Thyroid gland (tissue), 4 donors: ENCODE measurements at regions not wholly inside any gene's neighbourhood (a gene's known extent, or its start where the extent isn't known, plus 50 kb on each side); places are given as distances from the start of the nearest gene placed in this dataset.

Experiments used
- POLR2A ChIP-seq, 2 donors: fragments of 450-650 bp; IDR thresholded peaks; one replicate each; pipeline ENCODE4 v1.6.1; 2017; ENCODE audit warnings: antibody characterized with exemption in 2 of 2, mild to moderate bottlenecking in 2 of 2, moderate library complexity in 1 of 2
- TF ChIP-seq, protein P1 (sequence below), 6 experiments: fragments of 200-600 bp in 3 of 6; fragments of 450-650 bp in 3 of 6; sonication (generic) in 3 of 6; IDR thresholded peaks; one replicate each; pipeline ENCODE4 v1.5.1; 2016 to 2019; ENCODE audit warnings: antibody characterized with exemption in 6 of 6, mild to moderate bottlenecking in 2 of 6, inconsistent platforms in 1 of 6, moderate library complexity in 1 of 6

- TF ChIP-seq, protein P1, sequence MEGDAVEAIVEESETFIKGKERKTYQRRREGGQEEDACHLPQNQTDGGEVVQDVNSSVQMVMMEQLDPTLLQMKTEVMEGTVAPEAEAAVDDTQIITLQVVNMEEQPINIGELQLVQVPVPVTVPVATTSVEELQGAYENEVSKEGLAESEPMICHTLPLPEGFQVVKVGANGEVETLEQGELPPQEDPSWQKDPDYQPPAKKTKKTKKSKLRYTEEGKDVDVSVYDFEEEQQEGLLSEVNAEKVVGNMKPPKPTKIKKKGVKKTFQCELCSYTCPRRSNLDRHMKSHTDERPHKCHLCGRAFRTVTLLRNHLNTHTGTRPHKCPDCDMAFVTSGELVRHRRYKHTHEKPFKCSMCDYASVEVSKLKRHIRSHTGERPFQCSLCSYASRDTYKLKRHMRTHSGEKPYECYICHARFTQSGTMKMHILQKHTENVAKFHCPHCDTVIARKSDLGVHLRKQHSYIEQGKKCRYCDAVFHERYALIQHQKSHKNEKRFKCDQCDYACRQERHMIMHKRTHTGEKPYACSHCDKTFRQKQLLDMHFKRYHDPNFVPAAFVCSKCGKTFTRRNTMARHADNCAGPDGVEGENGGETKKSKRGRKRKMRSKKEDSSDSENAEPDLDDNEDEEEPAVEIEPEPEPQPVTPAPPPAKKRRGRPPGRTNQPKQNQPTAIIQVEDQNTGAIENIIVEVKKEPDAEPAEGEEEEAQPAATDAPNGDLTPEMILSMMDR (IDR thresholded peaks at IDR 0.05), result no peak
- no peak for TF ChIP-seq POLR2A (IDR thresholded peaks at IDR 0.05)
These were observed 160.7 kb upstream of the POU3F1 start for GRCh38 chr1:38207275-38207674.
